Stimulated activated effector memory CD8-positive, alpha-beta T cell treated with anti-CD3 and anti-CD28 coated beads, Interleukin-12 subunit alpha, Interleukin-12 subunit beta, amount 100 ng/mL, for 72 hours (primary cell): ENCODE measurements at regions not wholly inside any gene's neighbourhood (a gene's known extent, or its start where the extent isn't known, plus 50 kb on each side); places are given as distances from the start of the nearest gene placed in this dataset.

Source experiments
- ATAC-seq: fragments of 150-1000 bp; cut with Tn5 transposase; 2 replicates; pipeline ENCODE4 v1.10.0; 2021
- DNase-seq, 2 donors: peaks; one replicate each; pipeline ENCODE4 v3.0.0; 2021 to 2022; ENCODE audit warnings: low spot score in 2 of 2
- H3K27ac Mint-ChIP-seq: one replicate; pipeline ENCODE4 v1.8.0; 2022; ENCODE audit warnings: mild to moderate bottlenecking, mixed read lengths
- H3K36me3 Mint-ChIP-seq: one replicate; pipeline ENCODE4 v1.8.0; 2022; ENCODE audit warnings: mild to moderate bottlenecking, mixed read lengths
- H3K4me1 Mint-ChIP-seq: one replicate; pipeline ENCODE4 v1.8.0; 2022; ENCODE audit warnings: mixed read lengths
- H3K4me3 Mint-ChIP-seq: one replicate; pipeline ENCODE4 v1.8.0; 2022; ENCODE audit warnings: mild to moderate bottlenecking, mixed read lengths
- H3K9me3 Mint-ChIP-seq: one replicate; pipeline ENCODE4 v1.8.0; 2022; ENCODE audit warnings: mixed read lengths

GRCh38 chr1:96308314-96308713 is 413.3 kb upstream of the PTBP2 start:
- Mint-ChIP-seq H3K36me3 (no peaks in the 10 kb centered on the region), H3K9me3 (peaks cover 6% of the 10 kb centered on the region), H3K4me3 (no peak overlapping the region), H3K27ac (no peak overlapping the region), H3K4me1 (no peaks in the 10 kb centered on the region)
- DNase-seq, result no peak
- ATAC-seq, result no peak

GRCh38 chr1:96309783-96310182 is 411.8 kb upstream of the PTBP2 start:
- DNase-seq, result no peak

GRCh38 chr1:96313216-96313615 is 408.4 kb upstream of the PTBP2 start:
- Mint-ChIP-seq H3K27ac (no peak overlapping the region), H3K4me1 (no peaks in the 10 kb centered on the region), H3K4me3 (no peak overlapping the region), H3K9me3 (peaks cover 3% of the 10 kb centered on the region), H3K36me3 (no peaks in the 10 kb centered on the region)
- no peak for DNase-seq
- ATAC-seq, result no peak

More at GRCh38 chr1:96309783-96310182, 411.8 kb upstream of the PTBP2 start:
- H3K27ac Mint-ChIP-seq, result no peak overlapping the region
- peaks cover 6% of the 10 kb centered on the region for H3K9me3 Mint-ChIP-seq
- H3K4me1 Mint-ChIP-seq, result no peaks in the 10 kb centered on the region
- no peak overlapping the region for H3K4me3 Mint-ChIP-seq
- no peak for ATAC-seq
- no peaks in the 10 kb centered on the region for H3K36me3 Mint-ChIP-seq

- no peak for ATAC-seq
- Mint-ChIP-seq H3K4me1 (no peaks in the 10 kb centered on the region), H3K36me3 (no peaks in the 10 kb centered on the region), H3K4me3 (no peak overlapping the region), H3K9me3 (peaks cover 20% of the 10 kb centered on the region), H3K27ac (no peak overlapping the region)
- no peak for DNase-seq
Measured at GRCh38 chr1:96329121-96329520, 392.5 kb upstream of the PTBP2 start.

- no peaks in the 10 kb centered on the region for H3K36me3 Mint-ChIP-seq
- DNase-seq (no peak), ATAC-seq (no peak)
- no peak overlapping the region for H3K27ac Mint-ChIP-seq
- no peak overlapping the region for H3K4me3 Mint-ChIP-seq
- no peaks in the 10 kb centered on the region for H3K4me1 Mint-ChIP-seq
- peaks cover 20% of the 10 kb centered on the region for H3K9me3 Mint-ChIP-seq
Measured at GRCh38 chr1:96331596-96331995, 390.0 kb upstream of the PTBP2 start.

GRCh38 chr1:96333522-96334235 is 387.9 kb upstream of the PTBP2 start:
- H3K4me1 Mint-ChIP-seq, result no peaks in the 10 kb centered on the region
- H3K27ac Mint-ChIP-seq, result no peak overlapping the region
- ATAC-seq (no peak), DNase-seq (no peak)
- peaks cover 19% of the 10 kb centered on the region for H3K9me3 Mint-ChIP-seq
- no peak overlapping the region for H3K4me3 Mint-ChIP-seq
- no peaks in the 10 kb centered on the region for H3K36me3 Mint-ChIP-seq

- DNase-seq, result no peak
- no peak for ATAC-seq
- no peaks in the 10 kb centered on the region for H3K36me3 Mint-ChIP-seq
- H3K4me3 Mint-ChIP-seq, result no peak overlapping the region
- H3K27ac Mint-ChIP-seq, result no peak overlapping the region
- peaks cover 19% of the 10 kb centered on the region for H3K9me3 Mint-ChIP-seq
- H3K4me1 Mint-ChIP-seq, result no peaks in the 10 kb centered on the region
Measured at GRCh38 chr1:96334236-96334557, 387.4 kb upstream of the PTBP2 start.

- Mint-ChIP-seq H3K9me3 (peaks cover 8% of the 10 kb centered on the region), H3K27ac (no peak overlapping the region), H3K4me3 (no peak overlapping the region), H3K4me1 (no peaks in the 10 kb centered on the region), H3K36me3 (no peaks in the 10 kb centered on the region)
- ATAC-seq (no peak), DNase-seq (no peak)
Measured at GRCh38 chr1:96338622-96339021, 383.0 kb upstream of the PTBP2 start.

- Mint-ChIP-seq H3K27ac (no peak overlapping the region), H3K9me3 (peaks cover 8% of the 10 kb centered on the region), H3K36me3 (no peaks in the 10 kb centered on the region), H3K4me3 (no peak overlapping the region), H3K4me1 (no peaks in the 10 kb centered on the region)
- DNase-seq (no peak), ATAC-seq (no peak)
Measured at GRCh38 chr1:96340686-96341085, 380.9 kb upstream of the PTBP2 start.

GRCh38 chr1:96346719-96347118 is 374.9 kb upstream of the PTBP2 start:
- H3K4me3 Mint-ChIP-seq, result no peak overlapping the region
- H3K27ac Mint-ChIP-seq, result no peak overlapping the region
- DNase-seq, result no peak
- ATAC-seq, result no peak
- H3K4me1 Mint-ChIP-seq, result no peaks in the 10 kb centered on the region
- H3K9me3 Mint-ChIP-seq, result peaks cover 2% of the 10 kb centered on the region
- no peaks in the 10 kb centered on the region for H3K36me3 Mint-ChIP-seq

GRCh38 chr1:96349896-96350295 is 371.7 kb upstream of the PTBP2 start:
- Mint-ChIP-seq H3K4me1 (no peaks in the 10 kb centered on the region), H3K27ac (no peak overlapping the region)
- no peak for ATAC-seq

GRCh38 chr1:96352733-96353132 is 368.9 kb upstream of the PTBP2 start:
- ATAC-seq (no peak), DNase-seq (no peak)
- peaks cover 6% of the 10 kb centered on the region for H3K9me3 Mint-ChIP-seq
- H3K4me3 Mint-ChIP-seq, result no peak overlapping the region
- H3K27ac Mint-ChIP-seq, result no peak overlapping the region
- H3K4me1 Mint-ChIP-seq, result no peaks in the 10 kb centered on the region
- H3K36me3 Mint-ChIP-seq, result no peaks in the 10 kb centered on the region

More at GRCh38 chr1:96349896-96350295, 371.7 kb upstream of the PTBP2 start:
- no peaks in the 10 kb centered on the region for H3K36me3 Mint-ChIP-seq
- DNase-seq, result no peak
- H3K4me3 Mint-ChIP-seq, result no peak overlapping the region
- H3K9me3 Mint-ChIP-seq, result peaks cover 4% of the 10 kb centered on the region

GRCh38 chr1:96355521-96355920 is 366.1 kb upstream of the PTBP2 start:
- Mint-ChIP-seq H3K36me3 (no peaks in the 10 kb centered on the region), H3K4me3 (no peak overlapping the region), H3K27ac (no peak overlapping the region), H3K4me1 (no peaks in the 10 kb centered on the region), H3K9me3 (peaks cover 4% of the 10 kb centered on the region)
- DNase-seq, result no peak
- no peak for ATAC-seq

- no peak overlapping the region for H3K4me3 Mint-ChIP-seq
- H3K4me1 Mint-ChIP-seq, result no peaks in the 10 kb centered on the region
- H3K9me3 Mint-ChIP-seq, result peaks cover 4% of the 10 kb centered on the region
- no peak overlapping the region for H3K27ac Mint-ChIP-seq
- H3K36me3 Mint-ChIP-seq, result no peaks in the 10 kb centered on the region
- DNase-seq (no peak), ATAC-seq (no peak)
Measured at GRCh38 chr1:96355961-96356360, 365.6 kb upstream of the PTBP2 start.

GRCh38 chr1:96357141-96357765 is 364.3 kb upstream of the PTBP2 start:
- DNase-seq (no peak), ATAC-seq (no peak)
- no peaks in the 10 kb centered on the region for H3K36me3 Mint-ChIP-seq
- H3K27ac Mint-ChIP-seq, result no peak overlapping the region
- peaks cover 4% of the 10 kb centered on the region for H3K9me3 Mint-ChIP-seq
- no peak overlapping the region for H3K4me3 Mint-ChIP-seq
- H3K4me1 Mint-ChIP-seq, result no peaks in the 10 kb centered on the region

- no peak for DNase-seq
- Mint-ChIP-seq H3K36me3 (no peaks in the 10 kb centered on the region), H3K4me1 (peaks cover 7% of the 10 kb centered on the region), H3K27ac (no peak overlapping the region), H3K9me3 (peaks cover 4% of the 10 kb centered on the region), H3K4me3 (no peak overlapping the region)
- ATAC-seq, result no peak
Measured at GRCh38 chr1:96358057-96358456, 363.5 kb upstream of the PTBP2 start.
